NCI-H2029 (cell line): ENCODE measurements at regions not wholly inside any gene's neighbourhood (a gene's known extent, or its start where the extent isn't known, plus 50 kb on each side); places are given as distances from the start of the nearest gene placed in this dataset.
"Not testable (repeated sequence)": the region's sequence is repeated elsewhere in the genome, so short reads cannot be mapped to it uniquely, and the experiment has no call there.

Source experiments
- DNase-seq: peaks from one replicate; lab custom pipeline; 2025; lab: John Stamatoyannopoulos, UW

DNA sequence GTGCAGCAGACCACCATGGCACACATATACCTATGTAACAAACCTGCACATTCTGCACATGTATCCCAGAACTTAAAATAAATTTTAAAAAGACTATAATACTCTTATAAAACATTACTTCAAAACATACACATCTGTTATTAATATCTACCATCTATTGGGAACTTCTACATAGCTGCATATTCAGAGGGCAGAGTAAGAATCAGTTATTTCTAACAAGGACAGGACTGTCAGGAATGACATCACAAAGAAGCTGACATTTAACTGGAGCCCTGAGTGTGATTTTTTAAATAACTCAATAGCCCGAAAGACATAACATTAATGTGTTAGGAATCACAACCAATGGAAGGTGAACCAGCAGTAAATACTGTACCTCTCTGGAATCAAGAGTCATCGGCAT, 276.7 kb upstream of the ECI2 start:
- no peak for DNase-seq

DNA sequence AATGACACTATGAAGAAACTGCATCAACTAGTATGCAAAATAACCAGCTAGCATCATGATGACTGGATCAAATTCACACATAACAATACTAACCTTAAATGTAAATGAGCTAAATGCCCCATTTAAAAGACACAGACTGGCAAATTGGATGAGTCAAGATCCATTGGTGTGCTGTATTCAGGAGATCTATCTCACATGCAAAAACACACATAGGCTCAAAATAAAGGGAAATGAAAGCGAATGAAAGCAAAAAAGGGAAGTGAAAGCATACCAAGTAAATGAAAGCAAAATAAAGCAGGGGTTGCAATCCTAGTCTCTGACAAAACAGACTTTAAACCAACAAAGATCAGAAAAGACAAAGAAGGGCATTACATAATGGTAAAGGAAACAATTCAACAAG, 272.3 kb upstream of the ECI2 start:
- not testable (repeated sequence) for DNase-seq

DNA sequence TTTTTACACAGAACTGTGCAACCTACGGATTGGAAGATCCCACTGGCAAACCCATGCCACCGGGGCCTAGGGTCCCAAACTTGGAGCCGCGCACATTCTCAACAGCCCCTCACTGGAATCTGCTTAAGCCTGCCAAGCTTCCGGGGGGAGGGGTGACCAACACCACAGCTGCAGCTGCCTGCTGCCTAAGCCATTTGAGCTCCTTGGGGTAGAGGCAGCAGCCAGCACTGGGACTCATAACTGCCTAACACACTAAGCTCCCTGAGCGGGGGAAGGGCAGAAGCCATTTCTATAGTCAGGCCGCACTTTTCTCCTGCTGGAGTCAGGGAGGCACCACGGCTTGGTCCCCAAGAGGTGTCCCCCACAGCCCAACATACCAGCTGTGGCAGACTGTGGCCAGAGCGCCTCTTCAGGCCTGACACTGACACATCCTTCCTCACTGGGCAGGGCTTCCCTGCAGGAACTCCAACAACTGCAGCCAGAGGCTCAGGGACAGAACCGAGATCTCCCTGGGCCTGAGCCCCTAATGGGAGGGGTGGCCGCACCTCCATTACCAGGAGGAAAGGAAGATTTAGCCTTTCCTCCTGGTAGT, 270.3 kb upstream of the ECI2 start:
- no peak for DNase-seq

DNA sequence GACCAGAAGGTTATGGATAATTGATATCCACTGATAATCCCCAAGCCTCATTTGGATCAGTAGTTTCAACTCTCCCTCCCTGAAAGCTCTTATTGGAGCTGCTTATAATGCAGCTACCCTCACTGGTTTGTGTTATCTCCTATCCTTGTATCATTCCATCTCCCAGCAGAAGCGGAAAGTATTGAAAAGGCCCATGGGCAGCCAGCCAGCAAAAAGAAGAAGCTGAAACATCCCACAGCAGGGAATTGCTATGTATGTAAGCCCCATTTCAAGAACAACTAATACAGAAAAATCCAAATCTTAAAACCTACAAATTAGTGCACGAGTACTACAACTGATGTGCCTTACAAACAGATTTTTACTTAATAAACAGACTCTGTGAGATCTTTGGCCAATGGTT, 269.0 kb upstream of the ECI2 start:
- DNase-seq = no peak

DNA sequence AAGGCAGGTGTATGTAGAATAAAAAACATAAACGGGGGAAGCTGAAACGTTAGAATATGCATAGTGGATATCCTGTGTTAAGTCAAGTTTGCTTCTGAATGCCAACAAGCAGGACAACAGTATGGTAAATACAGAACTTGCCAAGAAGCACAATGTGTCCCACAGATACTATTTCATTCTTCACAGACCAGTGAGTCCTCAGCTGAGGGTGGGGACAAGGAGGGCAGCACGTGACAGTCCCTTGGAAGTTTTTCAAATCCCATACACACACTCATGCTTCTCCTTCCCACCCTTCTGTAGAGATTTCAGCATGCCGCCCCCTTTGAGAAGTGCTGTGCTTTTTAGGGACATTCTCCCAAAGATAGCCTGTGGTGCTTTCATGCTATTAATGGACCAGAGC, 268.5 kb upstream of the ECI2 start:
- DNase-seq = peak; percentile 11

DNA sequence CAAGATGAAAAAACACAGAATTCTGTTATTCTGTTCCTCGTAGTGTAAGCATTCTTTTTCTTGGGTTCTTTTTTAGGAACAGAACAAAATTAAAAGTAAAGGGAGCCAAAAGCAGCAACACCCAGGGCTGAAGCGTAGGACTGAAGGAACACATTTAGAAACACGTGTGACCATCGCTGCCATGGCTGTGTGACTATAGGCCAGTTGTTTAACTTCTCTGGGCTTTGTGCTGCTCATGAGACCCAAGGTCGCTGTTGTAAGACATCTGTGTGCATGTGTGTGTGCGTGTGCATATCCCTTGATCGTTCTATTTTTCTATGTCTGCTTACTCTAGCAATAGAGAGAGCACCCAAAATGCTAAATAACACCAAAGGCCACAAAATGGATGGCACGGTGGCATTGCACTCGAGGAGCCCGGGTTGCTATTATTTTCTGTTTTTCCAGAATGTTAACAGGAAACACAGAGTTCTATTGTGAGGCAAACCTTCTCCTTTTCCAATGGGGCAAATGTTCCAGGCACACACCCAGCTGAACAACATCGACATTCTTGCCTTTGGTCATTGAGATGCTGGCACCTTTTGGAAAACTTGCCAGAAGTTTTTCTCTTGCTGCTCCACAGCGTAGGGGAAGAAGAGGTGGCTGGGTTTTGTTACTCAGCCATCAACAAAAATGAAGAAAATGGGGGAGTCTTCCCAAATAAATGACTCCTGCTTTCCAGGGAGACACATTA, 267.8 kb upstream of the ECI2 start:
- no peak for DNase-seq

DNA sequence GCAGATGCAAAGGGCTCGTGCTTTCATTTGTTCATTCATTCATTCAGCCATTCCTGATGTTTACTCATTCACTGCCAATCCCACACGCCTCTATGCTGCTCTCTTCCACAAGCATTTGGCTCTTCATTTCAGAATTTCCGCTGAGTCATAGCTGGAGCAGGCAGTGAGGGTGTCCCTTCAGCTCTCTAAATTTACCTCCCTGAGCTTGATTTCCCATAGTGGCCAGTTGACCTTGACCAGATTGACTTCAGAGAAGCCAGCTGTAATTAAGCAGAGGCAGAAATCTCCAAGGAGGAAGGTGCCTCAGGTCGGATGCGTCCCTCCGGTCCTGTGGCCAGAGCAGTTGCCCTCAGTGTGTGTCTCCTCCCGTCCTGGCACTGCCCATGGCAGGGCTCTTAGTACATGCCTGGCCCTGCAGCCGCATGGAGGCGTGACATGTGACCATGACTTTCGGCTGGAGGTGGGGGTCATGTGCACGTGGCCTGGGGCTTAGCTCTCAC, 267.2 kb upstream of the ECI2 start:
- DNase-seq = no peak

DNA sequence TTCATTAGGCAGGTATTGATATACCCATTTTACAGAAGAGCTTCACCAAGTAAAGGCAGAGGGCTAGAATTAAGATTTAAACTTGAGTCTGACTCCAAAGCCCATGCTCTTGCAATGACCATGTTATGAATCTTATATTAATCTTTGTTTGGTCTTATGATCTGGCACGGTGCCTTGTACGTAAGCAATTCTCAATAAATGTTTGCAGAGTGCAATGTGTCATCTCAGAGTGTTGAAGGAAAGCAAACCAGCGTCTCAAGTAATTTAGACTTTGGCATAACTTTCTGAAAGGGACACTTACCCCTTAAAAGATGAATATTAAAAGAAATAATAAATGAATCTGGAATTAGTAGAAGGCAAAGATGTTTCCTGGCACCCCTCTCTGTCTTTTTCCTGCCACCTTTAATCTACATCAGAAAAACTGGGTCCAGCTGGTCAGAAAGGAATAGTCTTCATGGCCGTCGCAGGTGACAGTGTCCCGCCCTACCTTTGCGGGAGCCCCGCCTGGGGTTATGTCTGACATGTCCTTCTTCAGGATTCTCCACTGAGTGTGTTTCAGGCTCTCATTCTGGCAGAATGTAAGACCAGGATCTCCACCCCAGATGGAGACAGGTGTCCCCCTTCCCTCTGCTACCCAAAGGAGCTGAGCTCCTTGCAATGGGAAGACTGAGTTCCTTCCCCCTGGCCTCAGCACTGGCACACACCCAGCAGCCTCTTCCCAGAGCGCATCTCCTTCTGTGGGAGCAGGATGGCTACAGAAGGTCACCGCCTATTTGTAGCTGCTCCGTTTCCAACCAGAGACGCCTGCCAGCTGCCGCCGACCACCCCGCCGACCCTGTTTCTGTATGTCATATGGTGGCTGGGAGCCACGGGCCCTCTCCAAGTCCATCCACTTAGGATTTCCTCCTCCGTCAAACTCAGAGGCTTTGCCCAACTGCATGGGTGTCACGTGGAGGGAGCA, 266.3 kb upstream of the ECI2 start:
- DNase-seq = no peak

DNA sequence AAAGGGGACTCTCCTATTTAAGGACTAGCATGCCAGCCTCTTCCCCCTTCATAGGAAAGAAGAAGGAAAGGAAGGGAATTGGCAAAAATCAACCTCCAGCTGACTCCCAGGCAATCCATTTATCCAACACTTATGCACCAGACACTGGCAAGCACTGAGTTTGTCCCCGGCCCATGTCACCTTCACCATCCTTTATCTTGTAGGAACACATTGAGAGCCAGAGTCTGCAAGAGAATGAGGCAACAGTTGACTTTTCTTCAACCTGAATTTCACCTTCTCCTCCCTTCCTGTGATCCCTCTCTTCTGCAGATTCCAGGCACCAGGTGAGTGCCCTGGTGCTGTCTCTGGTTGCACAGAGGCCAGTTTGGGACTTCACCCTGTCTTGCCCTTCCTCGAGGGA, 264.3 kb upstream of the ECI2 start:
- DNase-seq = no peak

DNA sequence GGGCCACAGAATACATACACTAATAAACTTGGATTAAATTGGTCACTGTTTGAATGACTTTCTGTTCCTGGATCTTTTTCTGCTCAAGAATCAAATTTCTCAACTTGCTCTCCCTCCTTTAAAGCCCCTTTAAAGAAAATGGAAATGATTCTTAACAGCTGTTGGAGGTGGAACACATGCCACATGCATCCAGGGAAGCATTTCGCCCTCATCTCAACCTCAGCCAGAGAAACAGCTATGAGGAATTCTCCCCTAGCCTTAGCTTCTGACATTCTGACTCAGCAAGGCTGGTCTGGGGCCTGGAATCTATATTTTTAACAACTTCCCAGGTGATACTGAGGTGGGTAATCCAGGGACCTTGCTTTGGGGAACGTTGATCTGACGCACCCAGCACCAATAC, 263.4 kb upstream of the ECI2 start:
- no peak for DNase-seq

DNA sequence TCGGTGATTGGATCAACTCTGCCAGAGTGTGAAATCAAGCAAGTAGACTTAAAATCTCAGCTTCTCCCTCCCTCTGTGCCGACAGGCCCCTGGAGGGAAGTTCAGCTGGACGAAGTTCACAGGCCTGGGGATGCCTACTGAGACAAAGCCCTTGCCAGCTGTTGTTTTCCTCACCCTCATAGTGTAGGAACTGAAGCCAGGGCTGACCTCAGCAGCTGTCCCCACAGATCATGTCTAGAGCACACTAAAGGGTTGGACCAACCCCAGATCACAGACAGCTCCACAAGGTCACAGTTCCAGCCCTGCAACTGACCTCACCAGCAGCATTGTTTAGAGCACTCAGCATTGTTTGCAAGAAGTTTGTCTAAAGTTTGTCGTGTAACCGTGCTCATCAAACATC, 261.9 kb upstream of the ECI2 start:
- no peak for DNase-seq

DNA sequence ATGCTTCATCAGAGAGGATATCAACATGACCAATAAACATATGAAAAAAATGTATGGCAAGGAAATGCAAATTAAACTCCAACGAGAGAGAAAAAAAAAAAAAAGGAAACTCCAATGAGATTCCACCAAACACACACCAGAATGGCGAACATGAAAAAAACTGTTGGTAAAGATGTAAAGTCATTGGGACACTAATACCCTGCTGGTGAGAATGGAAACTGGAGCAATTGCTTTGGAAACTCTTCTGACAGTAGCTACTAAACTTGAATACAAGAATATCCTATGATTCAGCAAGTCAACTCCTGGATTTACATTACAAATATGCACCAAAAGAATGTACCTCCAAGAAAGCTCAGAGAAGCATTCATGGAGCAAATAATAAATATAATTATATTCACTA, 260.7 kb upstream of the ECI2 start:
- no peak for DNase-seq

DNA sequence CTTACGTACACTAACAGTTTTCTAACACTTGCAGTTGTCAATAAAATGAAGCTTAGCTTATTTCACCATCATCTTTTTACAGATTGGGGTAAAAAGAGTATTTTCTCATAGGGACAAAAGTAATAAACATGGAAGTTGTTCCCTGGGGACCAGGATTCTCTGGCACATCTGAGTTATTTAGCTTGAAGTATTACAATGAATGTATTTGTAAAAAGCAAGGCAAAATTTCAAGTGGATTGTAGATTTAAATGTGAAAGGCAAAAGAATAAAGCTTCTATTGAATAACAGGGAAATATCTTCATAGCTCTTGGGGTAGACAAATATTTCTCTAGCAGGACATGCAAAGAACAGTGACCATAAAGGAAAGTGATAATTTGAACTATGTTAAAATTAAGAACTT, 260.0 kb upstream of the ECI2 start:
- DNase-seq = no peak

DNA sequence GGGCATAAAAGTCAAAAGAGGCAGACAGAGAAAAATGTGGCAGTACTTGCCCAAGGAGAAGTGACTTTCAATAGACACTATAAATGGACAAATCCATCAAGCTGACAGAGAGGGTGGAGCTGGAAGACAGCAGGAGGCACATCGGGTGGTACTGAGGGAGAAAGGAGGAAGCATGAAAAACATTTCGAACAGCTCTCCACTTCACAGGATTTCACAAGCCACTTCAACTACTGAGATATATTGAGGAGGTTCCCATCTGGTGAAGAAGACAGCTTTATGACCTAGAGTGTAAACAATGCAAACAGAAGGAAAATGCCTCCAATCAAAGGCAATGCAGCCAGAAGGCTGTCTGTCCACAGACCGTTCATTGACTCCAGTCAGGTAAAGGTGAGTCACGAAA, 259.4 kb upstream of the ECI2 start:
- no peak for DNase-seq

DNA sequence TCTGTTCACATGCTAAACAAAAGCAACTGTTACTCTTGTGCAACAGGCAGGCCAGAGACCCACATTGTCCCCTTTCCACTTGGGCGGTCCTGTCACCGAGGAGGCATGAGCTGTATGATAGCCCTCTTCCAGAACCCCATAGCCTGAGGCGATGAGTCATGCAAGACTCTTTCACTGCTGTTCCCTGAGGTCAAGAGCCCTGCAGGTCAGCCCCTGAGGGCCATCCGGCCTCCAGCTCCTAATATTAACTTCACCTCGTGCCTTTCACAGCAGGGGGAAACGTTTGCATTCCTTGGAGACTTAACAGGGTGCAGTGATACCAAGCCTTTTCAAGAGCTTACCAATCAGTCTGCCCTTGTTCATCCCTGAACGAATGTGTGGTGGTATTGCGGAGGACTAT, 253.3 kb upstream of the ECI2 start:
- no peak for DNase-seq

DNA sequence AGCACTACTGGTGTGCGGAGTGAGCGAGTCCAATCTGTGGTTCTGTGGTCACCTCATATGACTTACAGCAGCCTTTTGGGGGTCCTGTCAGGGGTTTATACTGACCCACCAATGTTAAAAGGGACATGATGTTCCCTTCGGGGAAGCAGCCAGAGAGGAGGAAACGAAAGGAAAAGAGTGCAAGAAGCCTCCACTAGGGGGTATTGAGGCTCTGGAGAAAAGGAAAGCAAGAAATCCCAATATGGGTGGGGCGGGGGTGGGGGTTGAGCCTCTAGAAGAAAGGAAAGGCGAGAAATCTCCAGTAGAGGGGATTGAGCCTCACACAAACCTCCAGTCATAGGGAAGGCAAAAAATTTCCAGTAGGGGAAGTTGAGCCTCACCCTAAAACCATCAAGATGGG, 249.3 kb upstream of the ECI2 start:
- DNase-seq = no peak

DNA sequence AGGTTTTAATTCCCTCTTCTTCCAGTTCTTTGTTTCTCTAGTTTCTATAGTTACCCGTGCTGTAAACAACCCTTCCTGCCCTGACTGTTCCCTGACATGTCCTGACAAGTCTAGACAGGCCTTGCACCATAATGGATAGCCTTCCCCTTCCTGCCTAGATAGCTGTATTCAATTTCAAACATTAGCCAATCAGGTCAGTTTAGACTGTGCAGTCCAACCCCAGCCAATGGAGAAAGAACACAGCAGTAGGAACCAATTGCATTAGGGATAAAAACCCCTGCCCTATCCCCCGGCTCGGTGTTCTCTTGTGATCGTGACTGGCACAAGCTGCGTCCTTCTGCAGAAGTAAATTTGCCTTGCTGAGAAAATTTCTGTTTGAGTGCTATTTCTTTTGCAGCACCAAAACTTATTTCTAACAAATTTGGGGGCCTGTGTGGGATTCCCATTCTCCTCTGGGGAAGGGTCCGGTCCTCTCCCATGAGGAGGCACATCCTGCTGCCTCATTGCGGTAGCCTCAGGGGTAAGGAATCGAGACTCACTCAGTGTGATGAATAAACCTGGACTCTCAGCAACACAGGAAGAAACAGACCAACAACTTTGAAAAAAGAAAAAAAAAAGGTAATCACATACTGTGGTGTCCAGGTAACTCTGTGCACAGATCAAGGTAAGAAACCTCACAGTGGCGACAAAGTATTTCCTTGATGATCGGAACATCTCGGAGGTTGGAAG, 248.7 kb upstream of the ECI2 start:
- DNase-seq = no peak

DNA sequence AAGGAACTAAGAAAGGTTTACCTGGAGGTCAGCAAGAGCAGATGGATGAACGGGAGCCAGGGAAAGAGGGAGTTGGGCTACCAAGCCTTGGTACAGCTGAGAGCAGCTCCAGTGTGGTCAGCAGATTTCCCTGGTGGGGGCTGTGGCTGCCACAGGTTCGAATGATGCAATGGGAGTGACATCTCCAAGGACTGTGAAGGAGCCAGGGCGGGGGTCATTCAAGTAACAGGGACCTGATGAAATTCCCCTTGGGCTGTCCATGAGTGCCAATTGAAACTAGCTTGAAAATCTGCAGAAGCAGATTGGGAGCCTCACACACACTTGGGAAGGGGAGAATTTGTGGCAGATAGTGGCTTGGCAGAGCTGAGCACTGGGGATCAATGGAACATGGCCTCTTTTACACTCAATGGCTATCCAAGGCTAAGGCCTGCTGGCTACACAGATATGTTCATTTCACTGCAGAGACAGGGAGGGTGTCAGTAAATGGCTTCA, 247.0 kb upstream of the ECI2 start:
- no peak for DNase-seq

DNA sequence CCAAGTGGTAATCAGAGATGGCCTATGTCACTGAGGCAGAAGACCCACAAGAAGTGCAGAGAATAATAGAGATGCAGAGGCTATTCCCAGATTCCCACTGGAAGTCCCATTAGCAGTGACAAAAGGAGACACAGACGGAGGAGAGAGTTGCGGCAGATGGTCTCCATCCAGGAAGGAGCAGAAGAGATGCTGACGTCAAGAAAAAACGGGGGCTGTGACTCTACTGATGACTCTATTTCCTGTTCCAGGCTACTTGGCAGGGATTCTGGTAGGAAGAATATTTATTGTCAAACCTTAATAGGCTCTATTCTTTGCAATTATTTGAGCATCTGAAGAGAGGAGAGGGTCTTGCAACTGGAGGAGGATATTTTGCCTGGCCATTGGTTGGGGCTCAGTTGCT, 246.0 kb upstream of the ECI2 start:
- no peak for DNase-seq

DNA sequence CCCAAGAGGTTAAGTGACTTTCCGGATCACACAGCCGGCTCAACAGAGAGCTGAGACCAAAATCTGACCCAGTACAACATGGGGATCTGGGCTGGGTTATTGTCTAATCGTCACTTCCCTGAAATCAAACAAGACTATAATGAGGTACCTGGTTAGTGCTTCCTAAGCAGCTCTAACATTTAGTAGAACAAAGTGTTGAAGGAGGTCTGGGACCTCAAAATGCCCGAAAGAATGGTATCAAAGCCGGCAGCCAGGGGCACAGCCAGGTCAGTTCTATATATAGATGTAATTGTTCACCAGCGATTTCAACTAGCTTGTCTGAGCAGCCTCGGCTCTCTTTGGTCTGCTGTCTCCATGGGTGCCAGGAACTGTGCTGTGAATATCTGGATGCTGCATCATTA, 245.5 kb upstream of the ECI2 start:
- no peak for DNase-seq

DNA sequence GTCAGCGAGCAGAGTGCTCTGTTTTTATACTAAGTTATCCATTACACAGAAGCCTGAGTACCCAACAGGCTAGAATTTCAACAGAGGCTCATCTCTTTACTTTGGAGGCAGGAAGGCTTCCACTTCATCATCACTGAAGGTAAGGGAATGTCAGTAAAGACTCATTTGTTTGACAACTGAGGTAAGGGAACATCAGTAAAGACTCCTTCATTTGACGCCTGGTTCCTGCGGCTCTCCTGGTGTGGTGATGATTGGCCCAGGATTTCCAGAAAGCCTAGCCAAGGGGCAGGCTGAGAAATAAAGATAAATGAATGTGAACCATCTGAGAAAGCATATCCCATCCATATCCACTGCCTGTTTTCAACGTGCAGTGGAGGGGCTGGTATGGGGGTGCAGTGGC, 244.6 kb upstream of the ECI2 start:
- no peak for DNase-seq
